GM18511 (cell line): ENCODE measurements at regions not wholly inside any gene's neighbourhood (a gene's known extent, or its start where the extent isn't known, plus 50 kb on each side); places are given as distances from the start of the nearest gene placed in this dataset.

Experiments
- ATAC-seq: cut with Tn5 transposase; IDR thresholded peaks from one replicate; pipeline ENCODE4 v1.9.1; 2021; ENCODE audit warnings: mild to moderate bottlenecking, moderate library complexity; ENCODE audit not compliant: unreplicated experiment

- ATAC-seq = no peak
Measured at GRCh38 chr6:77181749-77182148, 281.5 kb downstream of the HTR1B start.

DNA sequence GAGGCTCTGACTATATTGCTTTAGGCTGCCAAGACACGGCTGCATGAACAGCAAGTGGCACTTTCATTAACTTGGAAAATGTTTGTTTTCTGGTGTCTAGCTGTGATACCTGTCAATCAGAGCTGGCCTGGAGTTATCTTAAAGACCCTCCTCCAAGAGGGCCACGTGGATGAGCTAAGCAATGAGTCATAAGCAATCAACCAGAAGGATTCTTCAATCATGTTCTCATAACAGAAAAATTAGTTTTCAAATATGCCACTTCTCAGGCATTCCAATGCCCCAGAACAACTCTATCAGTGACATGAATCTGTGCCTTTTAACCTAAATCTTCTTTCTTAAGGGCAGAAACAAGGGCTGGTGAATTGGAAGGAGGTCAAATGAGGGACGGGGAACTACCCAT lies 283.0 kb downstream of the HTR1B start:
- ATAC-seq = no peak

DNA sequence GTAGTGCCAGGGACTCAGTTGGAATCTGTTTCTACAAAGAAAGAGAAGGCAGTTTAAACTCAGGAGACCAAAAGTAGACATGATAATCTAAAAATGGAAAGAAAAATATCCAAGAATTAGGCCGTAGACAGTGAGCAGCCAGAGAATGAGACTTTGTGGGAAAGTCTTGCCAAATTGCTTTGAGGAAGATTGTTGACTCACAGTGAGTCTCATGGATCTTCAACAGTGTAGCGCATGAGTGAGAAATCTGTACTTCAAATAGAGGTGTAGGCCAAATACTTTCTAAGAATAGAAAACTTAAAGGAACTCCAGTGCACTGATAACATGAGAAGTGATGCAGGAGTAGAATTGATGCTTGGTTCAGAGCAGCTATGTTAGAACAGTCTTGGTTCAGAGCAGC lies 284.5 kb downstream of the HTR1B start:
- ATAC-seq = no peak

DNA sequence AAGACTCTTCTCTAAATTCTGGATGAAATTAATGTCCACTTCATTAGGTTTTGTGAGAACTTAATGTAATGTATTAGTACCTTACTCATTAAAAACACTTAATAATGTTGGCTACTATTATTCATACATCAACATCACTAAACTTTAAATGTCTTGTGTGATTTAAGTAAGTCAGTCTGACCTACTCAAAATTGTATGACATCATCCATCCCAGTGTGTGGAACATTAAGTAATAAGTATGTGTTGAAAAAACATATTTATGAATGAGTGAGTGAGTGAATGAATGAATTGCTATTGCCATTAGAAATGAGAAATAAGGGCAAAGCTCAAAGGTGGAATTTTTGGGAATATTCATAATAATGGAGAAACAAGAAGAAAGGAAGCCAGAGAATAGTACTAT lies 285.8 kb downstream of the HTR1B start:
- ATAC-seq = no peak

- ATAC-seq = no peak
Measured at GRCh38 chr6:77173472-77174074, 289.7 kb downstream of the HTR1B start.

DNA sequence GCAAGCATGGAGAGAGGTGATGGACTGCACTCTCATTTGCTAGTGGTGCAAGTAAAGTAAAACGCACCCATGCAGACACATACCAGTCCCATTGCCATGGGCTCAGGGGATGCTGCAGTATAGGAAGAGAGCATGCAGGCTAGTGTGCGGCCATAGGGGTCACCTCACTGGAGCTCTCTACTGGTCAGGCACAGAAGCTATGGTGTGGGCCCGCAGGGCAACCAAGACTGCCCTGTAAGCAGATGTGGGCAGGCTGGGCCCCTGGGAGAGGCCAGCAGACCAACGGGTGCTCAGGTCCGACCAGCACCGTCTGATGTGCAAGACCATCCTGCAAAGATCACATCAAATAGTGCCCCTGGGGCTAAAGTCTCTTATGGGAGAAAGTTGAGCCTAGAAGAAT lies 290.7 kb downstream of the HTR1B start:
- ATAC-seq = no peak

GRCh38 chr6:77159730-77160129 lies 303.6 kb downstream of the HTR1B start:
- no peak for ATAC-seq

DNA sequence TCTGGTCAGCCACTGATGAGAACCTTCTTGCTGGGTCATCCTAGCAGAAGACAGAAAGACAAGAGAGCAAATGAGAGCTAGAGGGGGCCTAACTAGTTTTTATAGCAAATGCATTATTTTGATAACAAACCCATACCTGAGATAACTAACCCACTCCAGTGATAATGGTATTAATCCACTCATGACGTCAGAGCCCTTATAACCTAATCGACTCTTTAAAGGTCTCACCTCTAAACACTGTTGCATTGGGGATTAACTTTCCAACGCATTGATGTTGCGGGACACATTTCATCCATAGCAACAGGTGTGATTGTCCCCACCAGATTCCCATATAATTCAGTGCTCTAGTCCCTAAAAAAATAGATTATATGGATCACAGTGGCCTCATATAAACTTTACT lies 312.1 kb downstream of the HTR1B start:
- no peak for ATAC-seq

- no peak for ATAC-seq
Measured at GRCh38 chr6:77150736-77151135, 312.6 kb downstream of the HTR1B start.

GRCh38 chr6:77145244-77145643 lies 318.0 kb downstream of the HTR1B start:
- ATAC-seq = no peak

DNA sequence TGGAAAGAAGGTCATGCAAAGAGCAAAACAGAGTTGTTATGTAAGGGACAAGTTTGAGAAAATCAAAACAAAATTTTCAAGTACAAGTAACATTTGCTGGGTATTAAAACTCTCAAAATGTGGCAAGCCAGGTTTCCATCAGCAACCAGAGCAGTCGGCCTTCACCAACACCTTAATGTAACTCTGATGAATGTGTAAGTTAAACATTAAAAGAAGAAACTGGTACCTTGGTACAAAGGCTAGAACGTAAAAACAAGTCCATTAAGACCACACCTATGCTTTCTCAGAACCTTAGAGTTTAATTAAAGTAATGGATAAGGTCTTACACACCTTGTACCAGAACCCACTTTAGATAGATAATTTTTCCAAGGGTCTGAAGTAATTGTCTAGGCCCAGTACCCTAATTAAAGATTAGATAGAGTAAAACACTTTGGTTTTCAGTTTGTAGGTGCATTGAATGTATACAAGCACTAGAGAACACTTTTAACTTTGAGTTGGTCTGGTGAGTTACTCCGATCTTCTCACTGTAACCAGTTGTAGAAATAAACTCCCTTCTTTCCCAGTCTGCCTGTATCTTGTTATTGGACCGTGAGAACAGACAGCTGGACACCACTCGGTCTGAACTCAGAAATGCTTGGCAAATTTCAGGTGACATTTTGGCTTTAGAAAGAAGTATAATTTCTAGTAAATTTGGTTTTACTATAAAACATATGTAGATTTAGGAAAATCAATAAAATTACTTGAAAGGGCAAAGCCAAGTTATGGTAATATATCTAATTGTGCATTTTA lies 319.4 kb downstream of the HTR1B start:
- ATAC-seq = no peak

- ATAC-seq = no peak
Measured at GRCh38 chr6:77136086-77136485, 327.2 kb downstream of the HTR1B start.

DNA sequence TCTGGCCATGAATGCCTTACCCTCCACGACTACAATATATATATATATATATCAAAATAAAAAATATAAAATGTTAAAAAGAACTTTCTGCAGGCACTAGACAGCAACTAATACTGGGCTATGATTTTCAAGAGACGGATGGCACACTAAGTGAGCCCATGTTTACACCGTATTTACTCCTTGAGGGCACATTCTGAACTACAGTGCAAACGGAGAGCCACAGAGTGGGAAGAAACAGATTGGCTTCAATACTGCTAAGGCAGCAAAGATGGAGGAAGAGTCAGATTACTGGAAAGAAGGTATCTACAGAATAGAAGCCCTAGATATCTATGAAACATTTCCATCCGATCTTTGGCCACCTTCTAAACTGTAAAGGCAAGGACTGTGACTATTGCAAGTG lies 330.3 kb downstream of the HTR1B start:
- no peak for ATAC-seq

- ATAC-seq = no peak
Measured at GRCh38 chr6:77131426-77131825, 331.9 kb downstream of the HTR1B start.

DNA sequence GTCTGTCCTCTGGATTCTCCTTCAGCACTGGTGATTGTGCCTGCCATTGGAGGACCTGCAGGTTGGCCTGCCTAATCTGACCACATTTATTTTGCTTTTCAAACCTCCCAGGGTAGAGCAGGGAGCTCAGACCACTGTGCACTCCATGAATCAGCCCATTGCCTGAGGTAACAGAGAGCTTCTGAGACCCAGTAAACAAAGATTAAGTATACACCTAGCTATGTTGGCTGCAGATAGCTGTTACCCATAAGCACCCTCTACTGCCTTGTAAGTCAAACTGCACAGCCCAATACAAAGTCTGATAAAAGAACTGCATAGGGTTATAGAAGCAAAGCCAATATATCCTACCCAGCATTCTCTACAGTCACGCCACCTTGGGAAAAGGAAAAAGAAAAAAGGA lies 338.7 kb downstream of the HTR1B start:
- no peak for ATAC-seq

DNA sequence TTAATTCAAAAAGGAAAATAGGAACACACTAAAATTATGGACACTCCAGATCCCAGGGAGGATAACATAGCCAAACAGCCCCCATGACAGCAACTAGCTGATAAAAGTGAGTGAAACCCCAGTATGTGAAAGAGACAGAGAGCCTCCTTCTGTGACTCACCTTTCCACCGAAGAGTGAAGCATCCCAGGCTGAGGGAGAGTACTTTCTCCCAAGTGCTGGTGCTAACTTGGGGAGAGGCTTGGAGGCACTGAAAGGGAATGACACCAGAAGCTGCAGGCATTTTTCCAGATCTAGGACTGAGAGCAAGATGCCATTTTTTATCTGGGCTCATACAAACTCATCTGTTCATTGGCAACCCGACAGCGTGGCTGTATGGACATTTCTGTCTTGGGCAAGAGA lies 339.8 kb downstream of the HTR1B start:
- ATAC-seq = no peak

- ATAC-seq = no peak
Measured at GRCh38 chr6:77106992-77107391, 356.3 kb downstream of the HTR1B start.

GRCh38 chr6:77105091-77105490 lies 358.2 kb downstream of the HTR1B start:
- no peak for ATAC-seq

- no peak for ATAC-seq
Measured at GRCh38 chr6:77097940-77098339, 365.4 kb downstream of the HTR1B start.

- no peak for ATAC-seq
Measured at GRCh38 chr6:77095936-77096627, 367.2 kb downstream of the HTR1B start.

DNA sequence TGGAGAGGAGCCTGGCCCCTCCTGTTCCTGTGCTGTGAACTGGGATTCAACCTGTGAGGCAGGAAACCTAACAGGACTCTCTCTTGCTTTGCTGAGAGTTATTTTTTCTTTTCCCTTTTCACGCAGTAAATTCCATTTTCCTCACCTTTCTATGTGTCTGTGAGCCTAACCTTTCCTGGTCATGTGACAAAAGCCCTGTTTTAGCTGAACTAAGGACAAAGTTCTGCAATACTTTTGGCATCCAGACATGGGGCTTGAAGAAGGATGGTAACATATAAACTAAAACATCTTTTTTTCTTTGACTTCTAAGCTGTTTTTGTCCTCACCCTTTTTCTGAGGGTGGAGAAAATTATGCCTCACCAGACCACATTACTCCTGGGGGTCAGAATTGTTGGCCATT lies 368.5 kb downstream of the HTR1B start:
- no peak for ATAC-seq

- ATAC-seq = no peak
Measured at GRCh38 chr6:77092971-77093370, 370.3 kb downstream of the HTR1B start.
